IPS-20b (cell line): ENCODE measurements at regions not wholly inside any gene's neighbourhood (a gene's known extent, or its start where the extent isn't known, plus 50 kb on each side); places are given as distances from the start of the nearest gene placed in this dataset.

Source experiments
- H3K27ac ChIP-seq: one replicate; pipeline ENCODE4 v1.5.1; 2013; ENCODE audit warnings: low read length
- H3K27me3 ChIP-seq: 2 replicates; pipeline ENCODE4 v1.6.1; 2013; ENCODE audit warnings: mild to moderate bottlenecking, low read length, inconsistent platforms; ENCODE audit not compliant: insufficient read depth
- H3K36me3 ChIP-seq: 2 replicates; pipeline ENCODE4 v1.6.1; 2013; ENCODE audit warnings: low read depth, mild to moderate bottlenecking, inconsistent platforms, low read length, moderate library complexity; ENCODE audit not compliant: insufficient read depth
- H3K4me1 ChIP-seq: 2 replicates; pipeline ENCODE4 v1.6.1; 2013; ENCODE audit warnings: mild to moderate bottlenecking, control low read depth, inconsistent platforms, low read length, moderate library complexity; ENCODE audit not compliant: insufficient read depth
- H3K4me3 ChIP-seq: 2 replicates; pipeline ENCODE4 v1.5.1; 2013; ENCODE audit warnings: mild to moderate bottlenecking, low read length, inconsistent platforms
- H3K9ac ChIP-seq: 2 replicates; pipeline ENCODE4 v1.6.1; 2013; ENCODE audit warnings: low read depth, mild to moderate bottlenecking, inconsistent platforms, low read length, moderate library complexity
- H3K9me3 ChIP-seq: 2 replicates; pipeline ENCODE4 v1.6.1; 2013; ENCODE audit warnings: mild to moderate bottlenecking, low read depth, low read length, inconsistent platforms; ENCODE audit not compliant: insufficient read depth

- Histone ChIP-seq H3K27me3 (no peaks in the 10 kb centered on the region), H3K9me3 (no peaks in the 10 kb centered on the region), H3K36me3 (no peaks in the 10 kb centered on the region), H3K4me1 (peaks cover 17% of the 10 kb centered on the region), H3K27ac (no peak overlapping the region), H3K9ac (no peak overlapping the region), H3K4me3 (no peak overlapping the region)
Observed at GRCh38 chr12:19064713-19065112, 64.8 kb upstream of the PLEKHA5 start.

GRCh38 chr12:19065223-19065622, 64.3 kb upstream of the PLEKHA5 start:
- no peak overlapping the region for H3K27ac ChIP-seq
- no peak overlapping the region for H3K9ac ChIP-seq
- H3K4me3 ChIP-seq: no peak overlapping the region
- no peaks in the 10 kb centered on the region for H3K36me3 ChIP-seq
- no peaks in the 10 kb centered on the region for H3K9me3 ChIP-seq
- peaks cover 17% of the 10 kb centered on the region for H3K4me1 ChIP-seq
- no peaks in the 10 kb centered on the region for H3K27me3 ChIP-seq

DNA sequence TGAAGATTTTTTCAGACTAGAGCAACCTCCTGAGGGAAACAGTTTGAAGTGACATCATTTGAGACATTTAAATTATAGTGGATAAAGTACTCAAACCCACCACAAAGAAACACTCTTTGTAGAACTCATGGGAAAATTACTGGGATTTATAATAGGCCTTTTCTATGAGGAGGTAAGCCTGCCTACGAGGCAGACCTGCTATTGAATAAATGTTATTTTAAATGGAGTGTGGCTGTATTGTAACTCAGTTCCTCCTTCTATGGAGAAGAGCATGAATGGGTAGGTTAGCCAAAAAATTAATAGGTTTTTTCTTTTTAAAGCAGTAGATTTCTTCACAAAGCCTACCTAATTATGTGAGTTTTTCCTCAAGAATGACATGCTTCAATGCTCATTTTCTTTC, 63.7 kb upstream of the PLEKHA5 start:
- H3K27me3 ChIP-seq: no peaks in the 10 kb centered on the region
- H3K27ac ChIP-seq: no peak overlapping the region
- H3K36me3 ChIP-seq: no peaks in the 10 kb centered on the region
- H3K9ac ChIP-seq: no peak overlapping the region
- no peak overlapping the region for H3K4me3 ChIP-seq
- H3K4me1 ChIP-seq: peaks cover 17% of the 10 kb centered on the region
- H3K9me3 ChIP-seq: no peaks in the 10 kb centered on the region

DNA sequence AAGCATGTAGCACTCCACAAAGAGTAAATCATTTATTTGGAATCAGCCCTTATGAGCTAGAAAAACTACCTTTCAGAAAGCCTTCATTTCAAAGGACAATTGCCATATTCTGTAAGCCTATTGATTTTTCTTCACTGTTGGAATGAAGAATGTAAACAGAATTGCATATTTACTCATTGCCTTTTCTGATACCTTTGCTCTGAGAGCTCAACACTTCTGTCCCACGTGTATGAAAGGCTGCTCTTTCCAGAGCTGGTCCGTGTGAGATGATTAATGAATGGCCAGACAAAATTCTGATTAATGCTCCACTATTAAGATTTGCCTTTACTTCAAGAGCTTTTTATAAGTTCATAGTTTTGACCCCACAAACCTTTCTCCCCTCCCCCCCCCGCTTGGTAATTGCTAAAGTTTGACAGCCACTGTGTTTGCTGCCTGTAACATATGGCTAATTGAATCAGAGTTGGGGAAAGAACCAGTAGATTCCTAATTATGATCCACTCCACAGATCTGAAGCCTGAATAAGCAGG, 63.0 kb upstream of the PLEKHA5 start:
- H3K27ac ChIP-seq: no peak overlapping the region
- no peaks in the 10 kb centered on the region for H3K9me3 ChIP-seq
- H3K4me1 ChIP-seq: peaks cover 17% of the 10 kb centered on the region
- no peaks in the 10 kb centered on the region for H3K27me3 ChIP-seq
- H3K9ac ChIP-seq: no peak overlapping the region
- no peaks in the 10 kb centered on the region for H3K36me3 ChIP-seq
- H3K4me3 ChIP-seq: no peak overlapping the region

DNA sequence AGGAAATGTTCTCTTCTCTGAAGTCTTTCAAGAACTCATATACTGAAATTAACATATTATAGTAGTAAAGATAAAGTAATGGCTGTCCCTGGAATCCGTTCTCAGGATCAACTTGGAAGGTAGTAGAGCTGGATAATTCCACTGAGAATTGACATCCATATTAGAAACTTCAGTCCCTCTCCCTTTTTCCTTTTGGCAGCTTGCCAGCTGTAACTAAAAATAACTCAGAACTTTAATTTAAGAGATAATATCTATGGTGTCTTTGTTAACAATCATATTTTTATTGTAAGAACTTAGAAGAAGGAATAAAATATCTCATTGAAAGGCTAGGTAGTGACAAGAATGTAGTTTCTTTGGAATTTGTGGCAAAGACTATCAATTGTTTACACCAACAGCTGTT, 61.4 kb upstream of the PLEKHA5 start:
- no peaks in the 10 kb centered on the region for H3K36me3 ChIP-seq
- H3K27ac ChIP-seq: no peak overlapping the region
- H3K4me3 ChIP-seq: no peak overlapping the region
- no peak overlapping the region for H3K9ac ChIP-seq
- H3K4me1 ChIP-seq: peaks cover 17% of the 10 kb centered on the region
- H3K9me3 ChIP-seq: no peaks in the 10 kb centered on the region
- no peaks in the 10 kb centered on the region for H3K27me3 ChIP-seq

GRCh38 chr12:19070341-19070740, 59.2 kb upstream of the PLEKHA5 start:
- Histone ChIP-seq H3K9me3 (no peaks in the 10 kb centered on the region), H3K27me3 (no peaks in the 10 kb centered on the region), H3K4me3 (no peak overlapping the region), H3K27ac (no peak overlapping the region), H3K9ac (no peak overlapping the region), H3K36me3 (no peaks in the 10 kb centered on the region), H3K4me1 (peaks cover 12% of the 10 kb centered on the region)

DNA sequence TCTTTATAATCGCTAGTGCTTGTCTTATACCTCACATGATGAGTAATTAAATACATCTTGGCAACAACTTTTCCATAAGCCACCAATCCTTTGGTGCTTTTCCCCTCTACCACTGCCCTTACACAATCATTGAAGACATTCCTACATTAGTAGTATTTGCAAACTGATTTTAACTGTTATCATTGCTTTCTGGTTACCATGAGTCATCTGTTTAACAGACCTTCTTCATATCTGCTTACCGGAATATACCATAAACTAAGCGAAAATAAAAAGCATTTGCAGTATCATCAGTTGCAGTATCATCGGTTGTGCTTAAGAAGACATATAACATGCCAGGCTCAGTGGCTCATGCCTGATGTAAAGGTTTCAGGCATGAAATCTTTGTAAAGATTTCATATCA, 54.8 kb upstream of the PLEKHA5 start:
- Histone ChIP-seq H3K36me3 (no peaks in the 10 kb centered on the region), H3K27me3 (no peaks in the 10 kb centered on the region), H3K9me3 (no peaks in the 10 kb centered on the region), H3K9ac (no peak overlapping the region), H3K4me1 (no peaks in the 10 kb centered on the region), H3K4me3 (no peak overlapping the region), H3K27ac (no peak overlapping the region)

DNA sequence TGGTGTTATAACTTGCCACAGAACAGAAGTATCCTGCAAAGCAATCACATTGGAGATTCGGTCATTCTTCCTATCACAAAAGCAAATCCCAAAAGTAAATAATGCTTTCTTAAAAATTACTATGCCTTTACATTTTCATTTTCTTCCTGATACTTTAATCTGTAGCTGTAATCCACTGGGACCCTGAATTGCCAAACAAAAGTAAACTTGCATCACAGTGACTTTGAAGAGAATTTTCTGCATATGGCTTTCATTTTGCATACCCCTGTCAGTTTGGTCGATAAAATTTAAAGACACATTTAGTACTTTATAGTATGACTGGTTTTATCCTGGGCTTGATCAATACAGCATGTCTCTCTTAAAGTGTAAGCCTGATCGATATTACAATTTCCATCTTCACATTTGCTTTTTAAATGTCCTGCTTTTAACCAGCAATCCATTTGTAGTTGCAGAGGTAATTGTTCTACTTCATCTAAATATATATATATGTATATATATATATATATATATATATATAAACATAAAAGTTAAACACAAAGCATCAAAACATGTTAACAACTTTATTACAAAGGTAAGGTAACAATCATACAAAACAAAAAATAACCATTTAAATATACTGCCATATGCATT, 53.7 kb upstream of the PLEKHA5 start:
- H3K9ac ChIP-seq: no peak overlapping the region

More for the DNA sequence above, 53.7 kb upstream of the PLEKHA5 start:
- no peaks in the 10 kb centered on the region for H3K27me3 ChIP-seq
- H3K9me3 ChIP-seq: no peaks in the 10 kb centered on the region
- H3K4me1 ChIP-seq: no peaks in the 10 kb centered on the region
- no peak overlapping the region for H3K27ac ChIP-seq
- H3K36me3 ChIP-seq: no peaks in the 10 kb centered on the region
- H3K4me3 ChIP-seq: no peak overlapping the region
